ENCODE measurements at regions not wholly inside any gene's neighbourhood (a gene's known extent, or its start where the extent isn't known, plus 50 kb on each side); places are given as distances from the start of the nearest gene placed in this dataset.
A peak's percentile ranks its signal among the peaks of the same experiment; 100 is the strongest.

DNA sequence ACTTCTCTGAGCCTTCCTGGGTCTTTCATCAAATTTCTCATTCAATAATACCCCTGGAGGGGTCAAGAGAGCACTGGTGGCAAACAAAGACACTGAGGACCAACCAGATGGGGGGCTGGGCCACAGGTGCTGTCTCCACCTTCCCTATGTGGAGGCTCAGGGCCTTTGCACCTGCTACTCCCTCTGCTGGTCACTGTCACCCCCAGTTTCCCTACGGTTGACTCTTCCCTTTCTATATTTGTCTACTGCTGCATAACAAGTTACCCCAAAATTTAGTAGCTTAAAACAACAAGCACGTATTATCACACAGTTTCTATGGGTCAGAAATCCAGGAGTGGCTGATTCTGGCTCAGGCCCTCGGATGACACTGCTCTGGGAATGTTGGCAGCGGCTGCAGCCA lies 138.8 kb upstream of the RUNX3 start:
- FAIRE-seq (no peak), DNase-seq (ENCODE audit: insufficient read length, low spot score) (no peak)
- no peak for TF ChIP-seq POLR2A (IDR thresholded peaks at IDR 0.05; ENCODE audit: low read depth, low read length)

DNA sequence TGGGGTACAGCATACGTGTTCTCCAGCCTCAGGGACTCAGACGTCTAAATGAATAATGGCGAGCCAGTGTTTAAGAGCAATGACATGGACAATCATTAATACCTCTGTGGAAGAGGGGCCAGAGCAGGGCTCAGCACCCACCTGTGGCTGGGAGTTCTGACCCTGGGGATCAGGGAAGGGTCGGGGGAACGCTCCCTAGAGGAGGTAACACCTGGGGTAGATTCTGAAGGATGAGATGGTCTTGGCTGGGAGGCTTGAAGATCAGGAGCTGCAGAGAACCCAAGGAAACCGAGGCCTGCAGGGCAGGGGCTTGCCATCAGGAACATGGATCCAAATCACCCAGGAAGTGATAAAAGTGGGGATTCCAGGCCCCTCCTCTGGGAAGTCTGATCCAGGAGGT lies 138.2 kb upstream of the RUNX3 start:
- FAIRE-seq: no peak
- no peak for DNase-seq (ENCODE audit: insufficient read length, low spot score)
- no peak for TF ChIP-seq POLR2A (IDR thresholded peaks at IDR 0.05; ENCODE audit: low read depth, low read length)

DNA sequence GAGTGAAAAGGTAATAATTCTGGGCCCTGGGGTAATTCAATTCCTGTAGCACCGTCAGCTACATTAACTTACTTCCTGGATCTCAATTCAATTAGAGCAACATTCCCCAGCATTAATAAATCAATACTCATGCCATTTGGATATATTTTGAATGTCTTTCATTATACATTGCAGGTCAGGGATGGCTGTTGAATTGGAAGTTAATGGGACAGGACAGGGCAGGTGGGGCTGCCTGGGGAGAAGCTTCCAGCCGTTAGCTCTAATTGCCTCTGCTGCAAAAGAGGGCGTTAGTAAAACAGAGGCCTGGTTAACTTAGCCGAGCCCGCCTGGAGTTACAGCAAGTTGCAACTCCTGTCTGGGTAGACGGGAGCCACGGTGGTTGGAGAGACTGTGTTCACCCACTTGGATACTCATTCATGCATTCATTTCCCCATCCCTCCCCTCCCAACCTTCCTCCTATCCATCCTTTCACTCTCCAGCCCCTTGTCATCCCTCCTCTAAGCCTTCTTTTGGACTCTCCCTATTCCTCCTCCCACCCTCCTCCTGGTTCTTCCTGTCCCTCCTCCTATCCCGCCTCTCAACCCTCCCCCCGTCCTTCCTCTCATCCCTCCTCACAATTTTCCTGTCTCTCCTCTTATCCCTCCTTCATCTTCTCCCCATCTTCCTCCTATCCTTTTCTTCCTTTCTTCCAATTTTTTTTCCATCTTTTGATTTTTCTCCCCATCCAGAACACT lies 137.6 kb upstream of the RUNX3 start:
- FAIRE-seq (no peak), DNase-seq (ENCODE audit: insufficient read length, low spot score) (no peak)
- TF ChIP-seq POLR2A (IDR thresholded peaks at IDR 0.05; ENCODE audit: low read depth, low read length): no peak

DNA sequence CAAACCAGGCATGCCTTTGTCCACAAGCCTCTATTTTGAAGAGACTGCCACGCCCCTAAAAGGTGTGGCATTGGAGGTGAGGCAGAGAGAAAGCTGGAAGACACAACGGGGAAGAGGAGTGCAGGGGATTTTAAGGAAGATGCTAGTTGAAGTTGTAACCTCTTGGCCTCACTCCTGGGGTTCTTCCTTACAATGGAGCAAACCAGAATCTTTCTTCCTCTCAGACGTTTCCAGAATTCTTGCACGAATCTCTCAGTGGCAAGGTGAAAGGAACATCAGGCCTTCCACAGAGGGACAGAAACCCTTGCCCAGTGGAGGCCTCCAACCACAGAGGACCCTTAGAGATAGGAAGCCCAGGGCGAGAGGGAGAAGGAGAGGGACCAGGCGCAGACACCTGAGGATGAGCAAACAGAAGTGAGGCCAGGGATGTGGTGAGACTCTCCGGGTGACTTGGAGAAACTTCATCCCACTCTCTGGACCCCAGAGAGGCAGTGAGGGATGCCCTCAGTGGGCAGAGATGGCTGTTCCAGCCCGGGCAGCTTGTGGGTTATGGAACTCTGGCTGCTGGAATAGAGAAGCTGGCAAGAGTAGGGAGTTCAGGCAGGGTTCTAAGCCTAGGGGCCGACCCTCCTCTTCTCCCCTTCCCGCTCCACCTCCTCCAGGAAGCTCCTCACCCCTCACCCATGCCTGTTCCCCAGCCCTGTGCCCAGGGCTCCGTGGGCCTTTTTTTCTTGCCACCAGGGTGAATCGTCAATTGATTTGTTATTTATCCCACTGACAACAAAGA lies 136.8 kb upstream of the RUNX3 start:
- FAIRE-seq: no peak
- TF ChIP-seq POLR2A (IDR thresholded peaks at IDR 0.05; ENCODE audit: low read depth, low read length): no peak

DNA sequence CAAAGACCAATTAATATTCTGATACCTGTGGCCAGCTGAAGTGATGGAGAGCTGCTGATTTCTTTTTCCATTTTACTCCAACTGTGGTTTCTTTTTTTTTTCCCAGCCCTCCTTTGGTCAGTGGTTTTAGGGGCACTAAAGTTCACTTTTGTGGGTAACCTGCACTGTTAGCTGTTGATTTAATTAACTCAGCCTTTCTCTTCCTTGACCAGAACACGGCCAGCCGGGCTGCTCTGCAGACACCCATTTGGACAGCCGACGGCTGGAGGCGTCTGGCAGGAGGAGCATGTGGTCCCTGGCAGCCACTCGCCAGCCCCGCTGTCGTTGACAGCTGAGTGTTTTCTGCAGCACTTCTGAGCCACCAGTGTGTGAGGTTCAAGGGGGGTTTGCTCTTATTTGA lies 136.2 kb upstream of the RUNX3 start:
- DNase-seq (ENCODE audit: insufficient read length, low spot score) (no peak), FAIRE-seq (no peak)
- TF ChIP-seq POLR2A (IDR thresholded peaks at IDR 0.05; ENCODE audit: low read depth, low read length): no peak

More for the DNA sequence above, 136.8 kb upstream of the RUNX3 start:
- no peak for DNase-seq (ENCODE audit: insufficient read length, low spot score)

DNA sequence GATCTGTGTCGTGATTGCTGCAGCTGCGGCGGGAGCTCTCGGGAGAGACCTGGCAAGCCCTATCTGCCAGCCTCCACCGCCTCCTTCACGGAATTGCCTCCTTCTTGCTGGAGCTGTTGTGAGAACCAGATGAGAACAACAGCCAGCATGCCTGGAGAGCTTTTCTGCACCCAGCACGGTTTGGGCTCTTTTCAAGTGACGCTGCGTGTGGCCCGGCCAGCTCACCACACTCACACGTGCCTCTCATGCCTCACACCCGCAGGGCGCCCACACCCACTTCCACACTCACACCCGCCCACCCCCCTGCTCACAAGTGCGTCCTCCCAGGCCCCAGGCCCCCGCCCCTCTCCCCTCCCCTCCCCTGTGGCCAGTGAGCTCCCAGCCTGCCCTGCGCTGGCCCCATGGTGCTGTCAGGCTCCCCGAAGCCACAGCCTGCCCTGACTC lies 135.7 kb upstream of the RUNX3 start:
- FAIRE-seq: no peak
- TF ChIP-seq POLR2A (IDR thresholded peaks at IDR 0.05; ENCODE audit: low read depth, low read length): no peak
- DNase-seq (ENCODE audit: insufficient read length, low spot score): no peak

DNA sequence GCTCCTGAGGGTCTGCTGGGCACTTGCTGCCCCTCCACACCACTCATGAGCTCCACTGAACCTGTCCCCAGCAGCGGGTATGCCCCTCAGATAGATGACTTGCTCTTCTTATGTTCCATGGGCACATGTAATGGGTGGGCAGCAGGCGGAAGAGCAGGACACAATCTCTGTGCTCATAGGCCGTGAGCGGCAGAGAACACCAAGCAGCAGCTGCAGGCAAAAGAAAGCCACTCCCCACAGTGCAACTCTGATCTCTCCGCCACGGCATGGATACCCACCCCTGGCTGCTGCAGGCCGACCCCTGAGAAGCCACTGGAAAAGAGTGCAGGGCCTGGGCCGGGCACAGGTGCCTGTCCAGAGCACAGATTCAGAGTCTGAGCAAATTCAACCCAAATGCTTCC lies 135.2 kb upstream of the RUNX3 start:
- DNase-seq (ENCODE audit: insufficient read length, low spot score): no peak
- TF ChIP-seq POLR2A (IDR thresholded peaks at IDR 0.05; ENCODE audit: low read depth, low read length): no peak
- FAIRE-seq: no peak

DNA sequence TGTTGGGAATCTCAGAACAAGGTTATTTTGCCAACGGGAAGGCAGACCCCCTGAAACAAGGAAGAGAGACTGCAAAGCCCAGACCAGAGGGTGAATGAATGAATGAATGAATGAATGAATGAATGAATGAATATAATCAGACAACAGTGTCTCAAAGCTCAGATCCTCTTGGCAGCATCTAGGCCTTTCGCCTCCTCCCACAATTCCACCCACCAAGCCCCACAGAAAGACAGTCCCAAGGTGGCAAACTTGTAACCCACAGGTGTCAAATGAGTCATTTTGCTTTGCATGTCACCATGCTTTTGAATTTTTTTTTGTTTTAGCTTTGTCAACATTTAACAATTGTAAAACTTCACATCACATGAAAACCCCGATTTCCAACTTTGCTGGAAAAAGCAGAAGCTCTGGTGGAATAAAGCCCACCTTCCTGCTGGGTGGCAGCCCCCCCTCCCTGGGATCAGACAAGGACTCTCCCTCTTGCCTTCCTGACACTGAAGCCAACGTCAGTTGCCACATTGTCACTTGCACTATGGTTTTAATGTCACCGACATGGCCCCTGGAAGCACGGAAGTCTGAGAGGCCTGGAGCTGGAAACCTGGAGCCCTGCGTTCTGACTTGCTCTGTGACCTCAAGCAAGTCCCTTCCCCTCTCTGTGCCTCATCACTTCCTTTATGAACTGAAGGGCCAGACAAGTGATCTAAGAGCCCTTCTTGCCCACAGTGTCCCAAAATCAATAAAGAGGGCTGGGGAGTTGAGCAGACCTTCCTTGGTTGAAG lies 134.6 kb upstream of the RUNX3 start:
- DNase-seq (ENCODE audit: insufficient read length, low spot score) (no peak), FAIRE-seq (no peak)
- TF ChIP-seq POLR2A (IDR thresholded peaks at IDR 0.05; ENCODE audit: low read depth, low read length): no peak

DNA sequence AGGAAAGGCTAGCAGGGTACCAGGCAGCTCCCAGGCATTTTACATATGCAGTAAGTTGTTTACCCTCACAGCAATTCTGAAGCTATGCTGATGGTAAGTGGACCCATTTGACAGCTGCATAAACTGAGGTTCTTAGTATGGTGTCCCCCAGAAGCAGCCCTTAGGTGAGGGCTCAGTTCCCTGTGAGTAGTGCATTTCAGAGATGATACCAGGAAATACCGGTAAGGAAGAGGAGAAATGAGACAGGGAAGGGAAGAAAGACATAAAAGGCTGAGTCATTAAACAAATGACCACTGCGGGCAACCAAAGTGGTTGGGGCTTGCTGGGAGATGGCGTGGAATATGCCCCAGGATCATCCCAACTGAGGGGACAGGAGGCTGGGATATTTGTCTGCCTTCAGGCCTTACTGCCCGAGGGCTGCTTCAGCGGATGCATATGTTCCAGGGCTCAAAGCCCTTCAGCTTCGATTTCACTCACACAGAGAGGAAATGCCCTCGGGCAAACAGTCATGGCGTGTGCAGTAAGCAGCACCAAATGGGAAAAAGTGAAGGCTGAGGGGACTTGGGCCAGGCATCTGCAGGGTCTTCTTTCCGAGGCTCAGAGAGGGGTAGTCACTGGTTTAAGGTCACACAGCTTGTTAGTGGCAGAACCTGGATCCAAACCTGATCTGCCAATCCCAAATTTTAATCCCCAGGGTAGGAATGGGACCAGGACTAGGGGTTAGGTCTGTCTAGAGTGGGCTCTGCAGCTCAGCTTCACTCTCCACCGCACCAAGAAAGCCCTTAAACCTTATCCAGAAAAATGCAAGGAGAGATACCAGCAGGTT lies 133.7 kb upstream of the RUNX3 start:
- FAIRE-seq (no peak), DNase-seq (ENCODE audit: insufficient read length, low spot score) (peak; percentile 42)
- TF ChIP-seq POLR2A (IDR thresholded peaks at IDR 0.05; ENCODE audit: low read depth, low read length): no peak

DNA sequence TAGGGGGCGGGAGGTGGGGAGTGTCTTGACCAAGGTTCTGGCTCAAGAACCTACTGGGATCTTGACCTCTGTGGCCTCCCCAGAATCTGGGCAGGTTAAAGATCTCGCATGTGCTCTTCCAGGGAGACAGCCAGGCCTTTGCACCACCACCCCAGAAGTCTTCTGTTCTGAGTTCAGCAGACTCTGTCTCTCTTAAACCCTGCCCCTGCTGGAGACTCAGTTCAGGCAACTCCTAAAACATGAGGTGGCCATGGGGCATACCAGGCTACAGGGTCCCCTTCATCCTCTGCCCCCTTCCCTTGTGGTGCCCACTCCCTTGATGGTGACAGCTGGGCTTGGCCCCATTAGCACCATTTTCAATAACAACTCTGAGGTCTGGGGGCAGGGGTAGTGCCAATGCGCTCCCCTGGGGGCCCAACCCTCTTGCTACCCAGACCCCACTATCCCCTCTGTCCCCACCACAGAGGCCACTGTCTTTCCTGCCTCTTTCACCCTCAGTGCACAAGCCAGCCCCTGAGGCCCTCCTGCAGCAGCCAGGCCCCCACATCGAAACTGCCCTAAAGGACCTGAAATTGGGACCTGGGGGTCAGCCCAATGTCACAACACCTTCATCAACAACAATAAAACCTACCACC lies 132.7 kb upstream of the RUNX3 start:
- no peak for TF ChIP-seq POLR2A (IDR thresholded peaks at IDR 0.05; ENCODE audit: low read depth, low read length)
- FAIRE-seq (no peak), DNase-seq (ENCODE audit: insufficient read length, low spot score) (no peak)

DNA sequence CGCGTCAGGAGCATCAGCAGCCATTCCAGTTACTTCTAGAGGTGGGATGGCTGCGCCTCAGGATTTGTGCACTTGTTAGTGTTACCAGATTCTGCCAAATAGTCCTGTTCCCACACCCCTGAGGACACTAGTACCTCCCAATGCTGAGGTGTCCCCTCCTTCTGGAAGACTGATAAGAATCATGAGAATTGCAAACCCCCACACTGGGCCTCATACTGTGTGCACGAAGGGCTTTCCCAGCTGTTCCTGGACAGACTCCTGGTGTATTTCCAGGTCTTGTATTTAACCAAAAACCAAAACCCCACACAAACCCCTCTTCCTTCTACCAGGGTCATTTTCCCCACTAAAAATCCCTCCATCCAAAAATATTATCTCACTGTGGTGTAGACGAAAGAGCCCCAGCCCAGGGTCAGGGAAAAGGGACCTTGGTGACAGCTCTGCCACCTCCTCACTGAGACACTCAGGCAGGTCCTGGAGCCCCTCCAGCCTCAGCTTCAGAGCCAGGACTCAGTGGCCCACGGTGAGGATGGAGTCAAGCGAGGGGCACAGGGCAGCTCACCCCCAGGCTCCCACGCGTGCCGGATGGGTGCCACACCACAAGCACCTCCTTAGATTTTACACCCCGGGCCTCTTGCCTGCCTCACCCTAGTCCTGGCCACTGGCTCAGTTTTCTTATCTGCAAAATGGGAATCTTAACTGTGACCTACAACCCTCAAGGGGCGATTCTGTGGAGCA lies 131.4 kb upstream of the RUNX3 start:
- no peak for DNase-seq (ENCODE audit: insufficient read length, low spot score)
- no peak for TF ChIP-seq POLR2A (IDR thresholded peaks at IDR 0.05; ENCODE audit: low read depth, low read length)
- no peak for FAIRE-seq

DNA sequence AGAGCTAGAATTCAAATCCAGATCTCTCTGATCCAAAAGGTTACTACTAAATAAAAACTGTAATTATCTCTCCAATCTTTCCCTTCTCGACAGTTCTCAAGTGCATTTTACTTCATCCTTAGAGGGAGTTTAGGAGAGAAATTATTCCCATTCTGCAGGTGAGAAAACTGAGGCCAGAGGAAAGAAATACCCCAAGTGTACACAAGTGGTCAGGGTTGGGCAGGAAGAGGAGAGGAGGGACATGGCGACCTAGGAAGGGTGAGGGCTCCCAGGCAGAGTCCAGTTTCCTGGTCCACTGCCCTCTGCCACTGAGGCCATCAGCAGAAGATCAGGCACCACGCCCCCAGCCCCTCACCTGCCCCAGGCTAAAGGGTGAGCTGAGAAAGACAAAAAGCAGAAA lies 127.1 kb upstream of the RUNX3 start:
- no peak for TF ChIP-seq POLR2A (IDR thresholded peaks at IDR 0.05; ENCODE audit: low read depth, low read length)
- FAIRE-seq (no peak), DNase-seq (ENCODE audit: insufficient read length, low spot score) (no peak)
